ENCODE measurements at regions not wholly inside any gene's neighbourhood (a gene's known extent, or its start where the extent isn't known, plus 50 kb on each side); places are given as distances from the start of the nearest gene placed in this dataset.

GRCh38 chr6:14575961-14576360 lies 458.4 kb downstream of the CD83 start:
- no peak for DNase-seq
- no peaks in the 10 kb centered on the region for H3K36me3 ChIP-seq
- H3K4me1 ChIP-seq, result peaks cover 0 to 28% (median 3%) of the 10 kb centered on the region in 9 donors
- H3K27me3 ChIP-seq, result no peaks in the 10 kb centered on the region
- no peak overlapping the region for H3K4me3 ChIP-seq
- no peak overlapping the region for H3K27ac ChIP-seq
- intact Hi-C loops (cut with DNase I), result loop anchor here in 3 of 10 donors (5.0 to 10.0 kb wide), 2 partner anchors 141 to 214 kb away; no protein-coding TSS in a partner anchor
- H3K9me3 ChIP-seq, result no peaks in the 10 kb centered on the region
- ATAC-seq, result no peak
- no peak for TF ChIP-seq CTCF (IDR thresholded peaks at IDR 0.05)
- 95 to 96% methylated on average over 1 of the region's 1 CpG for WGBS, 2 donors

DNA sequence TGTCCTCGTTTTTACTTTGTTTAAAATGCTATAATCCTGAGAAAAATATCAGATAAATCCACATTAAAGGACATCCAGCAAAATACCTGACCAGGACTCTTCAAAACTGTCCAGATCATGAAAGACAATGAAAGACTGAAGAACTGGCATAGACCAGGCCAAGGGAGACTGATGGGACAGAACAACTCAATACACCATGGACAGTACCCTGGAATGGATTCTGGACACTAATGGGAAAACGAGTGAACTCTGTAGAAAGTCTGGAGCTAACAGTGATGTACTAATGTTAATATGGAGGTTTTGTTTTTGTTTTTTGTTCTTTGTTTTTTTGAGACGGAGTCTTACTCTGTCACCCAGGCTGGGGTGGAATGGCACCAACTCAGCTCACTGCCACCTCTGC lies 461.4 kb downstream of the CD83 start:
- H3K27ac ChIP-seq, result no peak overlapping the region
- H3K9me3 ChIP-seq, result no peaks in the 10 kb centered on the region
- intact Hi-C loops (cut with DNase I), result loop anchor here in 3 of 10 donors (5.0 to 10.0 kb wide), 2 partner anchors 144 to 217 kb away; no protein-coding TSS in a partner anchor
- DNase-seq, result no peak
- TF ChIP-seq CTCF (IDR thresholded peaks at IDR 0.05), result no peak
- H3K27me3 ChIP-seq, result no peaks in the 10 kb centered on the region
- no peaks in the 10 kb centered on the region for H3K36me3 ChIP-seq
- 69 to 77% methylated on average over 3 of the region's 3 CpGs for WGBS, 2 donors
- peaks cover 0 to 8% (median 0%) of the 10 kb centered on the region in 9 donors for H3K4me1 ChIP-seq
- ATAC-seq, result no peak
- H3K4me3 ChIP-seq, result no peak overlapping the region

DNA sequence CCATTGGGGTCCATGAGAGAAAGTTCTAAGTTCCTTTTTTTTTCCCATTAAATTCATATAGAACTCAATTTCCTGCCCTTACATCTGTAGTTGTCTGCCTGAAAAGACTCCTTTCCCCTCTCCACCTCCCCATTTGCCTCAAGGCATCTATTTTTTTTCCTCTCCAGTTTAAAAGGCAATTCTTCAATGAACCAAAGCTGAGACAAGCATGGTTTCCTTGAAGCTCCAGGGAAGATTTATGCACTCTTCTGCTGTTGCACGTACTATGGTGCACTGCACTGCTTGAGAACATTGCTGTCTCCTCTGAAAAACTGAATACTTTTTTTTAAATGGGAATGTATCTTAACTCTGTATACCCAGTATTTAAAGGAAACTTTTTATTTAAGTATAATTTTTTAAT lies 465.2 kb downstream of the CD83 start:
- no peak for TF ChIP-seq CTCF (IDR thresholded peaks at IDR 0.05)
- Histone ChIP-seq H3K36me3 (no peaks in the 10 kb centered on the region), H3K9me3 (no peaks in the 10 kb centered on the region), H3K4me3 (no peak overlapping the region), H3K27me3 (no peaks in the 10 kb centered on the region), H3K4me1 (peaks cover 0 to 16% (median 3%) of the 10 kb centered on the region in 9 donors), H3K27ac (no peak overlapping the region)
- intact Hi-C loops (cut with DNase I), result loop anchor here in 2 of 10 donors (10.0 kb wide), 1 partner anchor 368 kb away; no protein-coding TSS in a partner anchor
- no peak for ATAC-seq
- WGBS, 2 donors, result 93 to 96% methylated on average over 1 of the region's 1 CpG
- DNase-seq, result no peak

- ATAC-seq (no peak), DNase-seq (no peak)
- TF ChIP-seq CTCF (IDR thresholded peaks at IDR 0.05), result no peak
- H3K4me3 ChIP-seq, result no peak overlapping the region
- intact Hi-C loops (cut with DNase I), result loop anchor here in 2 of 10 donors (10.0 kb wide), 1 partner anchor 369 kb away; no protein-coding TSS in a partner anchor
- no peaks in the 10 kb centered on the region for H3K27me3 ChIP-seq
- H3K27ac ChIP-seq, result no peak overlapping the region
- no peaks in the 10 kb centered on the region for H3K9me3 ChIP-seq
- no peaks in the 10 kb centered on the region for H3K36me3 ChIP-seq
- WGBS, 2 donors, result 64 to 68% methylated on average over 9 of the region's 9 CpGs
- peaks cover 0 to 14% (median 3%) of the 10 kb centered on the region in 9 donors for H3K4me1 ChIP-seq
Measured at GRCh38 chr6:14583826-14584225, 466.3 kb downstream of the CD83 start.
